Brain pericyte (primary cell): ENCODE measurements at regions not wholly inside any gene's neighbourhood (a gene's known extent, or its start where the extent isn't known, plus 50 kb on each side); places are given as distances from the start of the nearest gene placed in this dataset.

Experiments used
- DNase-seq: peaks from one replicate; pipeline ENCODE4 v3.0.0-alpha.2; 2012; ENCODE audit warnings: low read depth, low spot score

DNA sequence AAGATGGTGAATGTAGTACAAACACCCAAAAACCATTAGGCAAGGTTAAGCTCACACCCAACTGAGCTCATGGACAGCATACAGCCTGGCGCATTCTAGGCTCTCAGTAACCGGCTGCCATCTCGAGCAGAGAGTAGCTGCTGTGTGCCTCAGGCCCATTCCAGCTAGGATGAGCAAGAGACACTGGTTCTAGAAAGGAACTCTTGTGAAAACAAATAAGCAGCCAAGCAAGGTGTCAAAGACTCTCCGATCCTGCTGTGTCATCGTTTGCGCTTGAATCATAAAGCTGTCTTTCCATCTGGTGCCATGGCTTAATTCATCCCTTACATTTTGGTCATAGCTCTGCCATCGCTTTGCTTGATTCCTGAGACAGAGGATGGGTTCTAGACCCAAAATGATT is 135.4 kb upstream of the MSX2 start:
- no peak for DNase-seq

DNA sequence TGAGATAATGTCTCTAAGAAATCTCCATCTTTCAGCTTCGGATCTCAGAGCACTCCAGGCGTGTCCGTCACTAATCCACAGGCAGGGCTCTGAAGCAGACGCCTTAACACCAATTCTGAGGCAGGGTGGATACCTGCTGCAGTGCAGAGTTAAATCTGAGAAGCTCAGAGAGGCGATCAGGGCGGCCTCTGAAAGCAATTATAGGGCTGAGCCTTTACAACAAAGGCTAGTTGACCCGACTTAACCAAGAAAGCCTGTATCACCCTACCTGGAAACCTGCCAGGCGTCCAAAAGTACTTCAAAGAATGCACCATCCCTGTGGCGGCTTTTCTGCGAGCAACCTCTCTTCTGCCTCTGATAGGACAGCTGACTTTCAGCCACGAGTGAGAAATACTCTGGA is 134.8 kb upstream of the MSX2 start:
- no peak for DNase-seq

DNA sequence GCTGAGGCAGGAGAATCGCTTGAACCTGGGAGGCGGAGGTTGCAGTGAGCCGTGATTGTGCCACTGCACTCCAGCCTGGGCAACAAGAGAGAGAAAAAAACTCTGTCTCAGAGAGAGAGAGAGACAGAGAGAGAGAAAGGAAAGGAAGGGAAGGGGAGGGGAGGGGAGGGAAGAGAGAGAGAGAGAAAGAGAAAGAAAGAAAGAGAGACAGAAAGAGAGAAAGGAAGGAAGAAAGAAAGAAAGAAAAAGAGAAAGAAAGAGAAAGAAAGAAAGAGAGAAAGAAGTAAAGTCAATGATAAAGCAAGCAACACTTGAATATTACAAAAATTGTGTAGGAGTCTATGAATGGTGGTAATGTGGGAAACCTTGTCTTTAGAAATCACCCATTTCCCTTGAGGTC is 133.6 kb upstream of the MSX2 start:
- no peak for DNase-seq

DNA sequence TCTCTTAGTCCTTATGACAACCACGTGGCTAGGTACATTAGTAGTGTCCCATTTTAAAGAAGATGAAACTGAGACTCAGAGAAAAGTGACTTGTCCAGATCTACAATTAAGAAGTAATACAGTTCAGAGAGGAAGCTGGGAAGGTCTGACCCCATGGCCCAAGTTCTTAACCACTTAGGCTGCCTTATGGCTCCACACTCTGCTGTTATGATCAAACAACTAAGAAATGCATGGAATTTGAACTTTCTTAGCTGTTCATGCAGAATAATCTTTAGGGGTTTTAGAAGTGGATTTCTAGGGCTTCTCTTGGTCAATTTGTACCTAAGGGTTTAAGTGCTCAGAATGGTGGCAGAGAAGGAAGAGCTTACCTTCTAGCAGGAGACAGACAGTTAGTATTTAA is 128.0 kb upstream of the MSX2 start:
- no peak for DNase-seq

DNA sequence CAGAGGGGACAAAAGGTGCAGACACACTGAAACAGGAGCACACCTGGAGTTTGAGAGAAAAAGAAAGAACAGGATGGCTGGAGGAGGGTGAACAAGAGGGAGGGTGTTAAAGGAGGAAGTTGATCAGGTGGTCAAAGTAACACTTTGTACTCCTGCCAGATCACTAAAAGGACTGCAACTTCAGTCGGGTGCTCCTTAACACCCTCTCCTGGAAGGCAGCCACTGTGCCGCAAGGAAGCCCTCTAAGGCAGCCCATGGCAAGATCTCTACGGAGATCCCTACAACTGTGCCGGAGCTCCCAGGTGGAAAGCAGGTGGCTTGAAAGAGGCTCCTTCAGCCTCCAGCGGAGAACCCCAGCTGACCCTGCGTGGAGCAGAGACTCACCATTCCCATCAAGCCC is 124.4 kb upstream of the MSX2 start:
- DNase-seq: no peak

DNA sequence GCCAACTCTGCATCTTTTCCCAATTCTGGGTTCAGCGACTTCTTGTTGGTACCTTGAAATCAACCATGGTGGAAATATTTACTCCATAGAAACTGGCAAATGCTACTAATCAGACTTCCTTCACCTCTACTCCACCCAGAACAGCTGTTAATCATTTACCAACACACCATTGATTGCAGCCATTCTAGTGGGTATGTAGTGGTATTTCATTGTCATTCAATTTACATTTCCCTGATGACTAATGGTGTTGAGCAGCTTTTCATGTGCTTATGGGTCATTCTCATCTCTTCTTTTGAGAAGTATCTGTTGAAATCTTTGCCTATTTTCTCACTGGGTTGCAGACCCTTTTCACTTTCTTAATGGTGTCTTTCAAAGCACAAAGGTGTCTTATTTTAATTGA is 122.4 kb upstream of the MSX2 start:
- DNase-seq: no peak

DNA sequence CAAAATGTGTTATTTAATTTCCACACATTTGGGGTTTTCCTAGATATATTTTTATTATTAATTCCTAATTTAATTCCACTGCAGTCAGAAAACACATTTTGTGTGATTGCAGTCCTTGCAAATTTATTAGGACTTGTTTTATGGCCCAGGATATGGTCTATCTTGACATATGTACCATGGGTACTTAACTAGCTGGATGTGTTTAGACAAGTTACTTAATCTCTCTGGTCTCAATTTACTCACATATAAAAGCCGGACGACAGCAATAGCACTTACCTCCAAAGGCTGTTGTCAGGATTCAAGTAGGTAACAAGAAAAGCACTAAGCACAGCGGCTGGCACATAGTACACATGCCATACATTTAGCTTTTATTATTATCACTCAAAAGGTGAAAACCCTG is 118.2 kb upstream of the MSX2 start:
- no peak for DNase-seq

DNA sequence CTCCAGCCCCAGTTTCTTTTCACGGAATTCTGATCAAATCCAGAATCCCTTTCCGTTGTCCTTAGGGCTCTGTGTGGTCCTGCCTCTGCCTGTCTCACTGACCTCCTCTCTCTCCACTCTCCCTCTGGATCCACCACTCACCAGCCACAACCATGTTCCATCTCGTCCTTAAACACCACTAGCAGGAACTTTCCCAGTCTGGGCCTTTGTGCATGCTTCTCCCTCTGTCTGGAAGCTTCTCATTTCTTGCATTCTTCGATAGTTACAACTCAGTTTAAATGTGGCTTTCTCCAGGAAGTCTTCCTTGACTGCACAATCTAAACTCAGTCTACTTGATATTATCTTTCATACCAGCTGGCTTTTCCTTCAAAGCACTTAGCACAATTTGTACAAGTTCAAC is 117.7 kb upstream of the MSX2 start:
- DNase-seq: no peak

DNA sequence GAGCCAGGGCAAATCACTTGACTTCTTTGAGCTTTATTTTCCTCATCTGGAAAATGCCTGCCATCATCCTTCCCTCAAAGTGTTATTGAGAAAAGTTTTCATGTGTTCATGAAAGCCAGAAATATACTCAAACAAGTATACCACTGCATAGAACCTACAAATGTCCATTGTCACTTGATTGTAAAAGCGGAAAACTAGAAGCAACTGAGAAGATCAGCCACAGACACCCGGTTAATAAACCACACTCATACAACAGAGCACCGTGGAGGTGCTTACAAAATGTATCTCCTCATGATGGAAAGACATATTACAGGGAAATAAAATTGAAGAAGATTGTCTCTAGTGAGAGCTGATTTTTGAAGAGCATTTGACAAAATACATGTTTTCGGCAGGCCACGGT is 117.2 kb upstream of the MSX2 start:
- no peak for DNase-seq

DNA sequence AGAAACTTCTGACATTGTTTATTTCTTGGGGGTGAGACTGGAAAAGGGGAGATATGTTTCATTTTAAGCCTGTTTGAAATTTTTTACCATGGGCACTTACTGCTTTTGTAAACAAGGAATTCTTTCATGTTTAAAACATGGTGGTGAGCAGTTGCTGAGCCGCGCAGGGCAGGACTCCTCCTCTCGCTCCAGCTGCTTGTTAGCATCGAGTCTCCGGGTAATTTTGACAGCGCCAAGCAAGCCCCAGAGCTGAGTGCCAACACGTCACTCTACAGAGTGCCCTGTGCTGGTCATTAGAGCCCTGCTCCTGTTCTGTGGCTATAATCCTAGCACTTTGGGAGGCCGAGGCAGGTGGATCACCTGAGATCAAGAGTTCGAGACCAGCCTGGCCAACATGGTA is 116.5 kb upstream of the MSX2 start:
- DNase-seq: no peak

DNA sequence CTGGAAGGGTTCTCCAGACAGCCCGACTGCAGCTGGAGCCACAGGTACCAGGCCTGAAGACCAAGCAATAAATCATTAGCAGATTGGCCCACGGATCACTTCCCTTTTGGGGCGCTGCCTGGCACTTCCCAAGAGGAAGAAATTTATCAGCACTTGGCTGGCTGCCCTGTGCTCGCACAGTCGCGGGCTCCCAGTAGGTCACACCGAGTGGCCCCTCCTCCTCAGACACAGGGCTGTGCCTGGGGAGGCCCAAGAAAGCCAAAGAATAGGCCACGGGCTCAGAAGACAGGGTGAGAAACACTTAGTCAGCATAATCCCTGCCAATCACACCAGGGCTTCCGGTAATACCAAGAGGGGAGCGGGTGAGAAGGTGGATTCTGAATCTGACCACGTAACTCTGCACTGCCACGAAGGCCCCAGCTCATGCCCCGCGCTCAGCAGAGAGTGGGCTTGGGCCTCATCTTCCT is 115.7 kb upstream of the MSX2 start:
- DNase-seq: no peak

DNA sequence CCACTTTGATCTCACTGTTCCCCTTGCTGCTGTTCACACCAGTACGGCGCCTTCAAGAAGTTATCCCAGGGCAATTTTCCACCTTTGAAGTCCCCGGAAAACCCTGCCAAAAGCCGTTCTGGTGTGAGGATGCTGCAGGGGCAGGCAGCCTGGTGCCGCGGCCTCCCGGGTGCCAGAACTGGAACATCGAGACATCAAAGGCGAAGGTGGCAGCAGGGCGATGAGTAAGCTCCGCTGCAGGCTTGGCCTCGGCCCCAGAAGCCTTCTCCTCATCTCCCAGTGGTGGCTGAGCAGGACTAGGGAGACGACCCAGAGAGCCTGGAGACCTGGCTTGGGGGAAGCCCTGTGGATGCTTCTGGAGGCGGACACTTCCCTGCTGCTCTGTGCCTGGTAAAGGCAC is 115.3 kb upstream of the MSX2 start:
- no peak for DNase-seq

DNA sequence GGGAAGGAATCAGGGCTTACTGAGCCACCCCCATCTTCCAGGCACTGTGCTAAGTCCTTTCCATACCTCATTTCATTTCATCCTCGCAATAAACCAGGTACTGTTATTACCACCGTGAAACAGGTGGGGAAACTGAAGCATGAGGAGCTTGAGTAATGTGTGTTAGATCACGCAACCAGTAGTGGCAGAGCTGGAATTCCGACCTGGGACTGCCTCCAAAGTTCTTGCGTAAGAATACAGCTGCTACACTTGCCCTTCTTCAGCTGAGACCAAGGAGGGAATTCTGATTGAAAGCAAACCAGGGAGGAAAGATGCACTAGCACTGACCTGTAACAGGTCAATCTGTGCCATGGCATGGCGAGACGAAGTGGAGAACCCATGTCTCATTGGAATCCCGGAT is 113.4 kb upstream of the MSX2 start:
- DNase-seq: no peak

DNA sequence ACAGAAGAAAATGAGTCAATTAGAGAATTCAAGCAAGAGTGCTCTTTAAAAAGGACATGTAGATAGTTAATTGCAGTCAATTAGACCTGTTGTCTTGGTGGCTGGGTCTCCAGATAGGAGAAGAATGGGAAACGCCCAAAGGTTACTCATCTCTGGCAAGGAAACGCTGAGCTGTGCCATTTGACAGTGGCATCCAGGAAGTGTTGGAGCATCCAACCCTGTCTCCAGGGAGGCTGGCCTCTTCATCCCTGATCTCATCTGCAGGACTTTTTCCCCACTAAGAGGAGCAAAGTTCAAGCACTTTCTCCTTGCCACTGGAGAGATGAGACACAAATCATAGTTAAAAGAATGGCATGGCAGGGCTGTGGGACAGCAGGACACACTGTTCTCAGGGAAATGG is 111.7 kb upstream of the MSX2 start:
- DNase-seq: no peak

DNA sequence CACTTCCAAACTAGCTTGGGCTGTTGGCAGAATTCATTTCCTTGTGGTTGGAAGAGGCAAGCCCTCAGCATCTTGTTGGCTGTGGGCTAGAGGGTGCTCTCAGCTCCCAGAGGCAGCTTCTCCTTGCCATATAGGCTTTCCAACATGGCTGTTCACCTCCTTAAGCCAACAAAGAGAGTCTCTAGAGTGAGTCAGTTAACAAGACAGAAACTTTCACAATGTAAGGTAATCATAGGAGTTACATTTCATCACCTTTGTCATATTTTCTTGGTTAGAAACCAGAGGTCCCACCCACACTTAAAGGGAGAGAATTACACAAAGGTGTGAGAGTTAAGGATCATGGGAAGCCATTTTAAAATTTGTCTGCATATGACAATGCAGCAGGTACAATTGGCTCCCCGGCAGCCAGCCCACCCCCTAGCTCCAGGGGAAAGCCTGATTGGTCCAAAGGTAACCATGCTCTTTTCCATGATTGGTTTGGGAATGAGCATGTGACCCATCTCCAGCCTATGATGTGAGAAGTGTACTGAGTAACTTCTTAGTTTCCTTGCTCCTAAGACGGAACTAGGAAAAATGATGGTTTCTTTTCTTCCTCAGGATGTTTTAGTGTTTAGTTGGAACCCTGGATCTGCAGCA is 109.8 kb upstream of the MSX2 start:
- no peak for DNase-seq

DNA sequence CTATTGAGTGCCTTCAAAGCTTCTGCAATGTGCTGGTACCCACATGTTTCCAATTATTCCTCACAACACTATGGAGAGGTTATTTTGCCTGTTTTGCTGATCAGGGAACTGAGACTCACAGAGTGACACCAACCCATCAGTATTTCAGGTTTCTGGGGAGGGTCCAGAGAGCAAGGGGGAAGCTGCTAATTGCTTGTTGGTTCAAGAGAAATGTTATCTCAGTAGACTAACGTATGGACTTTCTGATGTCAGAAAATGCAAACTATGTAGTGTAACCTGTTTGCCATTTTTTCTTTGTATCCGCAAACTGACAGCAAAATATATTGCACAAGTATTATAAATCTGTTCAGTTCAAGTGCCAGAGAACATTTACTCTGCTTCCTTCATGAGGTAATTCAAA is 108.3 kb upstream of the MSX2 start:
- DNase-seq: no peak

DNA sequence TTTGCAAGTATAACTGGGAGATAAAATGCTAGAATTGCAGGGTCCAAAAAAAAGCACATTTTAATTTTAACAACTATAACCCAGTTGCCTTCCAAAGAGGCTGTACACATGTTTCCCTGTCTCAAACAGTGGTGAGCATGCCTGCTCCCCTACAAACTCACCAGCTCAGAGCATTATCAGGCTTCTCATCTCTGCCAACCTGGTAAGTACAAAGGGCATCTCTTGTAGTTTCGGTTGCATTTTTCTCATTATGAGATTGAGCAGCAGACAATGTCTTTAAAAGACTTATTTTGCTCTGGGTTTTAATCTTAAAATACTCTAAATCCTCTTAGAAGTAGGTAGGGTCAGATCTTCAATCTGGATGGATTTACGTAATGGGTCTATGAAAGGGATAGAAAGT is 107.1 kb upstream of the MSX2 start:
- no peak for DNase-seq

DNA sequence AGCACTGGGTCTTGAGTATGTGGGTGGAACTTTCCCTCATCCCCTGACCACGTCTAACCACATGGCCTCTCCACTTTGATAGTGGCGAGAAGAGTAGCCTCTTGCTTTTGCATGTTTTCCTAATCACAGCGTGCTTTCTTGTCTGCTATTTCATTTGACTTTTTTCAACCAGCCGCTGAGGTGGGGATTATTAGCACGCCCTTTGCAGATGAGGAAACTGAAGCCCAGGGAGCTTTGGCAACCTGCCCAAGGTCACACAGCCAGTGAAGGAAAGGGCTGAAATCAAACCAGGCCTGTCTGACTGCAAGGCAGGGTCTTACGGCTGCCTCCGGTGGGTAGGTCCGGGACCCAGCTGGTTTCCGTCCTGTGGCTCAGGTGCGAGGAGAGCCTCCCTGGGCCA is 106.5 kb upstream of the MSX2 start:
- DNase-seq: no peak

DNA sequence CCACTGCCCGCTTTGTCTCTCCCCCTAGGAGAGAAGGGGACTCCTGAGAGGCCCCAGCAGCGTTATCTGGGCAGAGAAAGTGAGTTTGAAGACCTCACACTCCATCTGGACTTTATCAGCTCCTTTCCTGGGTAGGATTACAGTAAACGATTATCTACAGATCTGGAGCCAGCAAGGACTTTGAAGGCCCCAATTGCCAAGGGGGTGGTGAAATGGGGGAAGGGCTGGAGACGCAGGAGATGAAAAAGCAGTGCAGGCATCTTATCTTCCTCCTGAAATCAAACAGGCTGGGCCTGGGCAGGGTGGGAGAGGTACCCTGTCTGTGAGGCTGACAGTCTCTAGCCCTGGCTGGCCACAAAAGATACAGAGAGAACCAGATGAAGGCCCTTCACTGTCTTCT is 105.8 kb upstream of the MSX2 start:
- no peak for DNase-seq

DNA sequence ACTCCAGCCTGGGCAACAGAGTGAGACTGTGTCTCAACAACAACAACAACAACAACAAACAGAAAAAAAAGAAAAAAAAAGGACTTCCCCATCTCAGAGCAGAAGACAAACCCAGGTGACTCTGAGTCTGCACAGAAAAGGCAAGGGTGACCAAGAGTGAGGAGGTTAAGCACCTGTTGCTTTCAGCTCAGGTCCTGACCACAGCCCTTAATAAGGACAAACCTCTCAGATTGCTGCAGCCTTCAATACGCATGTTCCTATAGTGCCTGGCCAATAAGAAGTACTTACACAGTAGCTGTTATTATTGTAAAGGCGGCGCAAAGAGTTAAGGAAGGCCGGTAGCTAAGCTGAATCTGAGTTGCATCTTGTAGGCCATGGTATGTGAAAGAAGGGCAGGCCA is 102.3 kb upstream of the MSX2 start:
- no peak for DNase-seq

DNA sequence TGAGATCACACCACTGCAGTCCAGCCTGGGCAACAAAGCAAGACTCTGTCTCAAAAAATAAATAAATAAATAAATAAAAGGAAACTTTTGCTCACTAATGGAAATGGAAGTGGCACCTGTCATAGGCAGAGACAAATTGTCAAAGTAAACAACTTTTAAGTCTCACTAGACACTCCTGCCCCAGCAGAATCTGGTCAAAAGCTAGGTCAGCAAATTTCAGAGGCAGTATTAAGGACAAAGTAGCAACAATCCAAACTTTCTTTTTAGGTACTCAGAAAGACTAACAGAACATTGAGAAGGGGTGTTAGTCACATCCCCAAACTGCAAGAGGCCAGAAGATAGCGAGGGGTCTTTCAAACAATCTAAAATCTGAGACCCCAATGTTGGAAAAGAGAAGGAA is 101.4 kb upstream of the MSX2 start:
- no peak for DNase-seq

DNA sequence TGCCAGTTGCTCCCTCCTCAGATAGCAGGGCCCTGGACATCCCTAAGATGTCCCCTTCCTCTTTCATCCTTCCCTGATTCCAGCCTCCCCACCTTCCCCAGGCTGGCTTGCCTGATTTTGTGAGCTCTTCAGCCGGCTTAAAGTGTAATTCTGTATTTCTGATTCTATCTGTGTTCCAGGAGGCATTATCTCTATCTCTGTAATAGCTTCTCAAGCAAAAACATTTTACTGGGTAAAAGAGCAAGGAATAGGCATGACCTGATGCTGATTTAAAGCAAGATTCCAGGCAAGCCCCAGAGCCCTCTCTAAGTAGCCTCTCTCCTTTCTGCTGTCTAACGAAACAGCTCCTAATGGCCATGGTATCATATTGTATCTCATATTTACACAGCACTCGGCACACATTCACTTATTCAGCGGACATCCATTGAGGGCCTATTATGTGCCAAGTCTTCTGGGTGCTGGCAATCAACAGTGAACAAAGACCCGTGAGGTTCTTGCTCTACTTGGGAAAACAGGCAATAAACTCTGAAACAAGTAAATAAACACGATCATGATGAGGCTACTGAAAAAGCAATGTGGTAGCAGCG is 100.9 kb upstream of the MSX2 start:
- DNase-seq: no peak

DNA sequence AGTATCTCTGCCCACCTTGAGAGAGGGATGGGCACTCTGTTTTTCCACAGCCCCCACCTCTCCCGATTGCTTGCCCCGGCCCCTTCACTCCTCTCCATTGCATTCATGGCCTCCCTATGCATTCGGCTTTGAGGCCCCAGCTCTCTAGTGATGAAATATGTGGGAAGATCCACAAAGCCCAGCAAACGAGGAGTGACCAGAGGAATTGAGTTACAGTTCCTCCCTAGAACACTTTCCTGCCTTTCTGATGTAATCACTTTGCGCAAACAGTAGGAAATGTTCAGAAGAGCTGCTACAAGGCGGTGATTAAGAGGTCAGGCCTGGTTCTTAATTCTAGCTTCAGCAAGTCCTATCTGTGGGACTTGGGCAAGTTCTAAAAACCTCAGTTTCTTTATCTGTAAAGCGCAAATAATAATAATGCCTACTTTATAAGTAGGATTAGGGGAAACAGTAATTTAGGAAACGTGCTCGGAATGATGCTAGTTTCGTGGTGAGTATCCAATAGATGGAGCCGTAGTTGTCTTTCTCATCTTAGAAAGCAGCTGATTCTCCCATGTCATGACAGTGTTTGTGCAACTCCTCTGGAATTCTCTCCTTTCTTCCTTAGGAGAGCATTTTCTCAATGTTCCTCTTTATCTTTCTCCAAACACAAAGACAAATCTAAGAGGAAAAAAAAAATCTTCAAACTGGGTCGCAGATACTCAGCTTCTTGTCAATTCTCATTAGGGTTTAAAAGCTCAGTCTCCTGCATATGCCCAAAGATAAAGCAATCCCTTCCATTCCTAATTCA is 99.5 kb upstream of the MSX2 start:
- DNase-seq: no peak
